ENCODE measurements at regions not wholly inside any gene's neighbourhood (a gene's known extent, or its start where the extent isn't known, plus 50 kb on each side); places are given as distances from the start of the nearest gene placed in this dataset.

DNA sequence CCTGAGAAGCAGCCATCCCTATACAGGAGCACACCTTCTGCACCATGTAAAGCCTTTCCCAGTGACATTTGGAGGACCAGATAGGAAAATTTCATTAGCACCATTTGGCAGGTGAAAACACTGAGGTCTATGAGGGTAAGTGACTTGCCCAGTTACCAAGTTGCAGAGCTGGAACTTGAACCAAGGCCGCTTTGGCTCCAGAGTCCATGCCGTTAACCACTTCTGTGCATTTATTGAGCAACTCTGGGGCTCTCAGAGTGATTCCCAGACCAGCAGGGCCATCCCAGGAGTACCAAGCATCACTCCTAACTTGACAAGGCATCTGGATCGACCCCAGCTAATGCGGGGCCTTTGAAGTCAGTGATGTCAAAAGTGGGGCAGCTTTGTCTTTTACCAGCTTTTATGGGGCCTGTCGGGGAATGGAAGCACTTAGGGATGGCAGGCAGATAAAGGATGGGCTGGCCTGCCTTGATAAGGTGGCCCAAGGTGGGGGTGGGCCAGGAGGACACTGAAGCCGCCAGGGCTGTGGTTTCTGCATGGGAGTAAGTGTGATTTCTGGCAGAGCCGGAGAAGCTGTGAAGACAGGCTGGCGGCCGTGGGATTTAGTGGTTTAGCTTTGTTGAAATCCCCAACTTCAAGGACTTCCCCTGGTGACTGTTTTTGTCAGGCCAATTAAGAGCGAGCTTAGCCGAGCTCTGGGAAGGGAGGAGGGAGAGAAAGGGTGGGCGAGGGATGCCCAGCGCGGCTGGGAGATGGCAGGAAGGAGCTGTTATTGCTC lies 127.3 kb downstream of the MACROH2A1 start:
- DNase-seq (ENCODE audit: low read depth, low spot score) (no peak), ATAC-seq (peak; percentile 23; the same call in 2 of the 3 replicates), FAIRE-seq (no peak)
- Histone ChIP-seq H3K4me1 (ENCODE audit: control insufficient read depth, insufficient read depth, low read length) (no peaks in the 10 kb centered on the region), H4K20me1 (ENCODE audit: control insufficient read depth, insufficient read depth) (no peaks in the 10 kb centered on the region), H3K4me2 (ENCODE audit: control insufficient read depth, insufficient read depth) (no peak overlapping the region), H3K36me3 (ENCODE audit: control insufficient read depth in 2 of 2, insufficient read depth in 2 of 2, low read length in 1 of 2) (no peaks in the 10 kb centered on the region), H3K79me2 (ENCODE audit: control insufficient read depth, insufficient read depth, low read length) (no peaks in the 10 kb centered on the region), H3K9ac (ENCODE audit: control insufficient read depth, insufficient read depth, low read length) (no peak overlapping the region), H3K27me3 (replicated peaks in 1 of 2; ENCODE audit: control insufficient read depth in 2 of 2, insufficient read depth in 2 of 2, low read length in 1 of 2) (peaks cover 0 to 5% of the 10 kb centered on the region in 2 experiments; a peak in 2 of 4 replicates), H3K27ac (ENCODE audit: control insufficient read depth, insufficient read depth) (no peak overlapping the region), H3K9me3 (replicated peaks; ENCODE audit: control insufficient read depth, insufficient read depth, low read length) (no peaks in the 10 kb centered on the region), H2AFZ (ENCODE audit: control insufficient read depth, low read depth, low read length) (no peak overlapping the region), H3K4me3 (no peak overlapping the region)
- RAD21 ChIA-PET (ENCODE audit: unreplicated experiment) = interaction anchor here (0.5 kb wide), 1 partner anchor 8 kb away, joined by 3 read pairs; no protein-coding TSS in a partner anchor
- SMC1A ChIA-PET (ENCODE audit: uncharacterized antibody, unreplicated experiment) = no interaction called here
- WGBS (ENCODE audit: insufficient coverage, insufficient replicate concordance, low lambda C conversion rate, missing lambda C conversion rate) = 10% methylated on average over 14 of the region's 14 CpGs
- TF ChIP-seq MTA3 (IDR thresholded peaks at IDR 0.05; ENCODE audit: borderline replicate concordance, low read length) (no peak), RUNX3 (IDR thresholded peaks at IDR 0.05; ENCODE audit: low read length) (0 out of 2 replicates have a peak, but pooled peaks have one; percentile 8), IKZF1 (conservative IDR thresholded peaks at IDR 0.05) (no peak), HDGF (IDR thresholded peaks at IDR 0.05) (no peak), NR2C1 (IDR thresholded peaks at IDR 0.05) (no peak)
- TF ChIP-seq, protein P1, sequence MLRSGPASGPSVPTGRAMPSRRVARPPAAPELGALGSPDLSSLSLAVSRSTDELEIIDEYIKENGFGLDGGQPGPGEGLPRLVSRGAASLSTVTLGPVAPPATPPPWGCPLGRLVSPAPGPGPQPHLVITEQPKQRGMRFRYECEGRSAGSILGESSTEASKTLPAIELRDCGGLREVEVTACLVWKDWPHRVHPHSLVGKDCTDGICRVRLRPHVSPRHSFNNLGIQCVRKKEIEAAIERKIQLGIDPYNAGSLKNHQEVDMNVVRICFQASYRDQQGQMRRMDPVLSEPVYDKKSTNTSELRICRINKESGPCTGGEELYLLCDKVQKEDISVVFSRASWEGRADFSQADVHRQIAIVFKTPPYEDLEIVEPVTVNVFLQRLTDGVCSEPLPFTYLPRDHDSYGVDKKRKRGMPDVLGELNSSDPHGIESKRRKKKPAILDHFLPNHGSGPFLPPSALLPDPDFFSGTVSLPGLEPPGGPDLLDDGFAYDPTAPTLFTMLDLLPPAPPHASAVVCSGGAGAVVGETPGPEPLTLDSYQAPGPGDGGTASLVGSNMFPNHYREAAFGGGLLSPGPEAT (IDR thresholded peaks at IDR 0.05; ENCODE audit: low read depth) = no peak
- TF ChIP-seq, protein P2, sequence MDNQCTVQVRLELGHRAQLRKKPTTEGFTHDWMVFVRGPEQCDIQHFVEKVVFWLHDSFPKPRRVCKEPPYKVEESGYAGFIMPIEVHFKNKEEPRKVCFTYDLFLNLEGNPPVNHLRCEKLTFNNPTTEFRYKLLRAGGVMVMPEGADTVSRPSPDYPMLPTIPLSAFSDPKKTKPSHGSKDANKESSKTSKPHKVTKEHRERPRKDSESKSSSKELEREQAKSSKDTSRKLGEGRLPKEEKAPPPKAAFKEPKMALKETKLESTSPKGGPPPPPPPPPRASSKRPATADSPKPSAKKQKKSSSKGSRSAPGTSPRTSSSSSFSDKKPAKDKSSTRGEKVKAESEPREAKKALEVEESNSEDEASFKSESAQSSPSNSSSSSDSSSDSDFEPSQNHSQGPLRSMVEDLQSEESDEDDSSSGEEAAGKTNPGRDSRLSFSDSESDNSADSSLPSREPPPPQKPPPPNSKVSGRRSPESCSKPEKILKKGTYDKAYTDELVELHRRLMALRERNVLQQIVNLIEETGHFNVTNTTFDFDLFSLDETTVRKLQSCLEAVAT (IDR thresholded peaks at IDR 0.05) = no peak
- in situ Hi-C loops (cut with MboI) = no loop called here
- POLR2A ChIA-PET = no interaction called here
- intact Hi-C loops (cut with micrococcal nuclease; ENCODE audit: unreplicated experiment) = no loop called here
- BruUV-seq (replicated peaks) = no TSS peak
- CTCF ChIA-PET = no interaction called here
